Stomach smooth muscle (tissue), 2 donors: ENCODE measurements at regions not wholly inside any gene's neighbourhood (a gene's known extent, or its start where the extent isn't known, plus 50 kb on each side); places are given as distances from the start of the nearest gene placed in this dataset.
"Not testable (repeated sequence)": the region's sequence is repeated elsewhere in the genome, so short reads cannot be mapped to it uniquely, and the experiment has no call there.

ENCODE experiments used
- H3K27ac ChIP-seq: one replicate; pipeline ENCODE4 v1.7.0; 2013; ENCODE audit warnings: mild to moderate bottlenecking, low read length, inconsistent platforms
- H3K27me3 ChIP-seq, 2 donors: one replicate each; pipeline ENCODE4 v1.7.0; 2013; ENCODE audit warnings: low read length in 2 of 2; ENCODE audit not compliant: insufficient read depth in 2 of 2, control insufficient read depth in 1 of 2
- H3K36me3 ChIP-seq, 2 donors: one replicate each; pipeline ENCODE4 v1.7.0; 2013; ENCODE audit warnings: low read length in 2 of 2; ENCODE audit not compliant: control insufficient read depth in 2 of 2, insufficient read depth in 2 of 2
- H3K4me1 ChIP-seq: one replicate; pipeline ENCODE4 v1.7.0; 2013; ENCODE audit warnings: low read length; ENCODE audit not compliant: control insufficient read depth, insufficient read depth
- H3K4me3 ChIP-seq, 2 donors: one replicate each; pipeline ENCODE4 v1.7.0; 2013; ENCODE audit warnings: low read length in 2 of 2
- H3K9ac ChIP-seq, 2 donors: one replicate each; pipeline ENCODE4 v1.7.0; 2013; ENCODE audit warnings: low read length in 2 of 2, mild to moderate bottlenecking in 1 of 2
- H3K9me3 ChIP-seq, 2 donors: one replicate each; pipeline ENCODE4 v1.7.0; 2013; ENCODE audit warnings: low read length in 2 of 2; ENCODE audit not compliant: control insufficient read depth in 2 of 2
- donor health status: healthy.
- donor health status: Pancreatic carcinoma.

- H3K9me3 ChIP-seq, H3K9ac ChIP-seq, H3K27ac ChIP-seq, H3K36me3 ChIP-seq, H3K4me1 ChIP-seq, H3K4me3 ChIP-seq, H3K27me3 ChIP-seq: not testable (repeated sequence)
Measured at GRCh38 chr3:67252906-67253305, 254.8 kb downstream of the KBTBD8 start.

GRCh38 chr3:67278015-67278618 is 280.0 kb downstream of the KBTBD8 start:
- Histone ChIP-seq H3K27me3 (no peaks in the 10 kb centered on the region), H3K27ac (no peak overlapping the region), H3K36me3 (no peaks in the 10 kb centered on the region), H3K9me3 (no peaks in the 10 kb centered on the region), H3K4me3 (peak overlapping the region in 1 of 2 donors; percentile 10), H3K9ac (no peak overlapping the region), H3K4me1 (peaks cover 4% of the 10 kb centered on the region)

- Histone ChIP-seq H3K4me3 (no peak overlapping the region), H3K9ac (no peak overlapping the region), H3K4me1 (no peaks in the 10 kb centered on the region), H3K27me3 (no peaks in the 10 kb centered on the region), H3K9me3 (peaks cover 0 to 3% of the 10 kb centered on the region in 2 donors), H3K36me3 (no peaks in the 10 kb centered on the region), H3K27ac (no peak overlapping the region)
Measured at GRCh38 chr3:67286586-67286985, 288.5 kb downstream of the KBTBD8 start.

GRCh38 chr3:67288466-67289106 is 290.5 kb downstream of the KBTBD8 start:
- Histone ChIP-seq H3K27ac (no peak overlapping the region), H3K4me1 (no peaks in the 10 kb centered on the region), H3K4me3 (no peak overlapping the region), H3K27me3 (no peaks in the 10 kb centered on the region), H3K9me3 (peaks cover 0 to under 1% of the 10 kb centered on the region in 2 donors), H3K9ac (no peak overlapping the region), H3K36me3 (no peaks in the 10 kb centered on the region)

- Histone ChIP-seq H3K27me3 (no peaks in the 10 kb centered on the region), H3K9me3 (no peaks in the 10 kb centered on the region), H3K36me3 (no peaks in the 10 kb centered on the region), H3K4me1 (no peaks in the 10 kb centered on the region), H3K4me3 (no peak overlapping the region), H3K9ac (no peak overlapping the region), H3K27ac (no peak overlapping the region)
Measured at GRCh38 chr3:67289626-67290025, 291.5 kb downstream of the KBTBD8 start.

- Histone ChIP-seq H3K27ac (no peak overlapping the region), H3K27me3 (no peaks in the 10 kb centered on the region), H3K4me1 (no peaks in the 10 kb centered on the region), H3K9me3 (no peaks in the 10 kb centered on the region), H3K4me3 (no peak overlapping the region), H3K9ac (no peak overlapping the region), H3K36me3 (no peaks in the 10 kb centered on the region)
Measured at GRCh38 chr3:67290438-67290837, 292.3 kb downstream of the KBTBD8 start.

- Histone ChIP-seq H3K27ac (no peak overlapping the region), H3K4me3 (no peak overlapping the region), H3K4me1 (no peaks in the 10 kb centered on the region), H3K9ac (no peak overlapping the region), H3K36me3 (no peaks in the 10 kb centered on the region), H3K9me3 (no peaks in the 10 kb centered on the region), H3K27me3 (no peaks in the 10 kb centered on the region)
Measured at GRCh38 chr3:67291287-67292252, 293.5 kb downstream of the KBTBD8 start.

GRCh38 chr3:67292356-67293121 is 294.4 kb downstream of the KBTBD8 start:
- Histone ChIP-seq H3K4me3 (no peak overlapping the region), H3K9me3 (no peaks in the 10 kb centered on the region), H3K27me3 (no peaks in the 10 kb centered on the region), H3K9ac (no peak overlapping the region), H3K4me1 (no peaks in the 10 kb centered on the region), H3K36me3 (no peaks in the 10 kb centered on the region), H3K27ac (no peak overlapping the region)

- Histone ChIP-seq H3K36me3 (no peaks in the 10 kb centered on the region), H3K27me3 (no peaks in the 10 kb centered on the region), H3K4me1 (no peaks in the 10 kb centered on the region), H3K9ac (no peak overlapping the region), H3K27ac (no peak overlapping the region), H3K4me3 (no peak overlapping the region), H3K9me3 (no peaks in the 10 kb centered on the region)
Measured at GRCh38 chr3:67294341-67294740, 296.2 kb downstream of the KBTBD8 start.

- H3K4me3 ChIP-seq: no peak overlapping the region
- no peaks in the 10 kb centered on the region for H3K27me3 ChIP-seq
- H3K9ac ChIP-seq: no peak overlapping the region
- no peaks in the 10 kb centered on the region for H3K4me1 ChIP-seq
- no peaks in the 10 kb centered on the region for H3K9me3 ChIP-seq
- H3K36me3 ChIP-seq: no peaks in the 10 kb centered on the region
- no peak overlapping the region for H3K27ac ChIP-seq
Measured at GRCh38 chr3:67296039-67296892, 298.2 kb downstream of the KBTBD8 start.
